PC-9 (cell line): ENCODE measurements at regions not wholly inside any gene's neighbourhood (a gene's known extent, or its start where the extent isn't known, plus 50 kb on each side); places are given as distances from the start of the nearest gene placed in this dataset.

ENCODE experiments used
- EZH2 ChIP-seq: fragments of 200-600 bp; sonication (generic); IDR thresholded peaks from 2 replicates; pipeline ENCODE4 v1.8.0; 2017; ENCODE audit warnings: antibody characterized with exemption, low read depth
- TF ChIP-seq, protein P1 (sequence below): fragments of 200-600 bp; sonication (generic); conservative IDR thresholded peaks from 2 replicates; pipeline ENCODE4 v1.6.1; 2017; ENCODE audit warnings: mixed run types, antibody characterized with exemption, mild to moderate bottlenecking, moderate library complexity

DNA sequence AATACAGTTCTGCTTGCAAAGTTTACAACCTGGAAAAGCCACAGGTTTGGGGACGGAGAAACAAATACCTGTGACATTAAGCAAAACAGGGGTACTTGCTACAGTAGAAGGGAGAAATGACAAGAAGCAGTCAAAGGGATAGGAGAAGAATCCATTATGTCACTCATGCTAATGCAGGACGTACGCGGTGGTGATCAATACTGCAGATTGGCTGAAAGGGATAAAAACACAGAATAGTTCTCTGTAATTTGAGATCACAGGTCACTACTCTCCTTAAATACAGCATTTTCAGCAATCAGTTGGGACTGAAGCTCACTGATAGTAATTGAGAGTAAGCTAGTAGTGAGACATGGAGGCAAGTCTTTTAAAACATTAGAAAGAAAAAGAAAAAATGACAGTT is 130.3 kb upstream of the MTAP start:
- TF ChIP-seq, protein P1, sequence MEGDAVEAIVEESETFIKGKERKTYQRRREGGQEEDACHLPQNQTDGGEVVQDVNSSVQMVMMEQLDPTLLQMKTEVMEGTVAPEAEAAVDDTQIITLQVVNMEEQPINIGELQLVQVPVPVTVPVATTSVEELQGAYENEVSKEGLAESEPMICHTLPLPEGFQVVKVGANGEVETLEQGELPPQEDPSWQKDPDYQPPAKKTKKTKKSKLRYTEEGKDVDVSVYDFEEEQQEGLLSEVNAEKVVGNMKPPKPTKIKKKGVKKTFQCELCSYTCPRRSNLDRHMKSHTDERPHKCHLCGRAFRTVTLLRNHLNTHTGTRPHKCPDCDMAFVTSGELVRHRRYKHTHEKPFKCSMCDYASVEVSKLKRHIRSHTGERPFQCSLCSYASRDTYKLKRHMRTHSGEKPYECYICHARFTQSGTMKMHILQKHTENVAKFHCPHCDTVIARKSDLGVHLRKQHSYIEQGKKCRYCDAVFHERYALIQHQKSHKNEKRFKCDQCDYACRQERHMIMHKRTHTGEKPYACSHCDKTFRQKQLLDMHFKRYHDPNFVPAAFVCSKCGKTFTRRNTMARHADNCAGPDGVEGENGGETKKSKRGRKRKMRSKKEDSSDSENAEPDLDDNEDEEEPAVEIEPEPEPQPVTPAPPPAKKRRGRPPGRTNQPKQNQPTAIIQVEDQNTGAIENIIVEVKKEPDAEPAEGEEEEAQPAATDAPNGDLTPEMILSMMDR = no peak
- no peak for TF ChIP-seq EZH2
